ENCODE measurements at regions not wholly inside any gene's neighbourhood (a gene's known extent, or its start where the extent isn't known, plus 50 kb on each side); places are given as distances from the start of the nearest gene placed in this dataset.

DNA sequence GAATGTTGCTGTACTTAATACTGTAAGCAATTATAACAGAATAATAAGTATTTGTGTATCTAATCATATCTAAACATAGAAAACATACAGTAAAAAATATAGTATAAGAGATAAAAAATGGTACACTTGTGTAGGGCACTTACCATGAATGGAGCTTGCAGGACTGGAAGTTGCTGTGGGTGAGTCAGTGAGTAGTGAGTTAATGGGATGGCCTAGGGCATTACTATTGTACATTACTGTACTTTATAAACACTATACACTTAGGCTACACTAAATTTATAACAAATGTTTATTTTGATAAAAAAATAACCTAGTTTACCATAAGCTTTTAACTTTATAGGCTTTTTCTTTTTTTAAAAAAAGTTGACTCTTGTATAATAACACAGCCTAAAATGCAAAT lies 1071.2 kb upstream of the SEL1L start:
- no peak for TF ChIP-seq EZH2 (IDR thresholded peaks at IDR 0.05; ENCODE audit: insufficient read depth, poor library complexity, severe bottlenecking)
- no peak for TF ChIP-seq EZH2phosphoT487 (IDR thresholded peaks at IDR 0.05; ENCODE audit: insufficient read depth, low read depth)
